Astrocyte (in vitro differentiated cells and primary cell): ENCODE measurements at regions not wholly inside any gene's neighbourhood (a gene's known extent, or its start where the extent isn't known, plus 50 kb on each side); places are given as distances from the start of the nearest gene placed in this dataset.
"Not testable (repeated sequence)": the region's sequence is repeated elsewhere in the genome, so short reads cannot be mapped to it uniquely, and the experiment has no call there.

Experiments
- DNase-seq: peaks from one replicate; pipeline ENCODE4 v3.0.0-alpha.2; 2010; ENCODE audit warnings: low read depth
- FAIRE-seq: peaks from 2 replicates; lab custom pipeline; 2011; peaks lifted over from hg19 to GRCh38; lab: Jason Lieb, UNC
- H2AFZ ChIP-seq: 2 replicates; pipeline ENCODE4 v1.6.0; 2012; ENCODE audit warnings: low read depth, low read length, inconsistent platforms
- H3K27ac ChIP-seq: 2 replicates; pipeline ENCODE4 v1.5.1; 2011; ENCODE audit warnings: low read depth, low read length, inconsistent platforms
- H3K27me3 ChIP-seq: 2 replicates; pipeline ENCODE4 v1.6.0; 2011; ENCODE audit warnings: low read length, inconsistent platforms; ENCODE audit not compliant: insufficient read depth
- H3K36me3 ChIP-seq: 2 replicates; pipeline ENCODE4 v1.5.1; 2011; ENCODE audit warnings: low read length, inconsistent platforms; ENCODE audit not compliant: insufficient read depth
- H3K4me1 ChIP-seq: 2 replicates; pipeline ENCODE4 v1.5.1; 2011; ENCODE audit warnings: low read length, inconsistent platforms; ENCODE audit not compliant: insufficient read depth
- H3K4me2 ChIP-seq: 2 replicates; pipeline ENCODE4 v1.6.0; 2012; ENCODE audit warnings: low read length, inconsistent platforms
- H3K4me3 ChIP-seq: 2 replicates; pipeline ENCODE4 v1.5.1; 2011; ENCODE audit warnings: low read depth, mild to moderate bottlenecking, low read length, inconsistent platforms; ENCODE audit not compliant: insufficient read depth
- H3K79me2 ChIP-seq: 2 replicates; pipeline ENCODE4 v1.6.0; 2012; ENCODE audit warnings: mild to moderate bottlenecking, low read length, inconsistent platforms; ENCODE audit not compliant: insufficient read depth
- H3K9ac ChIP-seq: 2 replicates; pipeline ENCODE4 v1.6.0; 2012; ENCODE audit warnings: mild to moderate bottlenecking, low read length, inconsistent platforms
- H3K9me3 ChIP-seq: 2 replicates; pipeline ENCODE4 v1.5.1; 2012; ENCODE audit warnings: low read depth, mild to moderate bottlenecking, low read length, inconsistent platforms; ENCODE audit not compliant: insufficient read depth
- H4K20me1 ChIP-seq: 2 replicates; pipeline ENCODE4 v1.6.0; 2012; ENCODE audit warnings: low read length, inconsistent platforms; ENCODE audit not compliant: insufficient read depth
- H3K27ac Mint-ChIP-seq: one replicate; pipeline ENCODE4 v1.8.0; 2021; ENCODE audit warnings: mild to moderate bottlenecking, mixed read lengths; ENCODE audit not compliant: unreplicated experiment
- H3K27me3 Mint-ChIP-seq: one replicate; pipeline ENCODE4 v1.8.0; 2021; ENCODE audit warnings: low read depth, mixed read lengths; ENCODE audit not compliant: unreplicated experiment
- H3K36me3 Mint-ChIP-seq: one replicate; pipeline ENCODE4 v1.8.0; 2021; ENCODE audit warnings: low read depth, mixed read lengths; ENCODE audit not compliant: unreplicated experiment
- H3K4me1 Mint-ChIP-seq: one replicate; pipeline ENCODE4 v1.8.0; 2021; ENCODE audit warnings: low read depth, mixed read lengths; ENCODE audit not compliant: unreplicated experiment
- H3K4me3 Mint-ChIP-seq: one replicate; pipeline ENCODE4 v1.8.0; 2021; ENCODE audit warnings: mild to moderate bottlenecking, moderate library complexity, mixed read lengths; ENCODE audit not compliant: unreplicated experiment
- H3K9me3 Mint-ChIP-seq: one replicate; pipeline ENCODE4 v1.8.0; 2021; ENCODE audit warnings: mild to moderate bottlenecking, mixed read lengths; ENCODE audit not compliant: unreplicated experiment
- CTCF ChIP-seq: IDR thresholded peaks from 2 replicates; pipeline ENCODE4 v1.5.1; 2011; ENCODE audit warnings: low read depth, mild to moderate bottlenecking, inconsistent platforms, low read length, moderate library complexity; ENCODE audit not compliant: insufficient read depth
- EZH2 ChIP-seq: IDR thresholded peaks from 2 replicates; pipeline ENCODE4 v1.6.1; 2012; ENCODE audit warnings: mild to moderate bottlenecking, low read length, inconsistent platforms; ENCODE audit not compliant: insufficient read depth

- H3K27me3 Mint-ChIP-seq, H3K27ac ChIP-seq, H3K4me3 ChIP-seq, H3K9ac ChIP-seq, H3K27me3 ChIP-seq, H3K27ac Mint-ChIP-seq, H3K79me2 ChIP-seq, H2AFZ ChIP-seq, H4K20me1 ChIP-seq, DNase-seq, H3K9me3 ChIP-seq, H3K4me1 Mint-ChIP-seq, H3K4me3 Mint-ChIP-seq, H3K4me1 ChIP-seq, FAIRE-seq, H3K36me3 Mint-ChIP-seq, H3K36me3 ChIP-seq, H3K4me2 ChIP-seq: not testable (repeated sequence)
- H3K9me3 Mint-ChIP-seq = peaks cover 22% of the 10 kb centered on the region
Measured at GRCh38 chr5:85588268-85588667, 1029.5 kb upstream of the COX7C start.

GRCh38 chr5:85590764-85591163 is 1027.0 kb upstream of the COX7C start:
- Histone ChIP-seq H3K9me3 (no peaks in the 10 kb centered on the region), H3K4me3 (no peak overlapping the region), H3K27me3 (no peaks in the 10 kb centered on the region), H3K79me2 (no peaks in the 10 kb centered on the region), H4K20me1 (no peaks in the 10 kb centered on the region), H3K4me2 (no peak overlapping the region), H3K9ac (no peak overlapping the region), H3K36me3 (no peaks in the 10 kb centered on the region), H3K27ac (no peak overlapping the region), H2AFZ (no peak overlapping the region), H3K4me1 (no peaks in the 10 kb centered on the region)
- no peak for TF ChIP-seq EZH2
- TF ChIP-seq CTCF = no peak
- no peak overlapping the region for H3K4me3 Mint-ChIP-seq
- peaks cover 4% of the 10 kb centered on the region for H3K36me3 Mint-ChIP-seq
- DNase-seq (no peak), FAIRE-seq (no peak)
- H3K4me1 Mint-ChIP-seq = peaks cover 7% of the 10 kb centered on the region
- no peaks in the 10 kb centered on the region for H3K27me3 Mint-ChIP-seq
- peaks cover 10% of the 10 kb centered on the region for H3K9me3 Mint-ChIP-seq
- H3K27ac Mint-ChIP-seq = no peak overlapping the region

GRCh38 chr5:85591311-85591710 is 1026.4 kb upstream of the COX7C start:
- H2AFZ ChIP-seq = no peak overlapping the region
- Mint-ChIP-seq H3K27me3 (no peaks in the 10 kb centered on the region), H3K4me1 (peaks cover 10% of the 10 kb centered on the region), H3K36me3 (peaks cover 4% of the 10 kb centered on the region), H3K27ac (no peak overlapping the region), H3K4me3 (no peak overlapping the region), H3K9me3 (peaks cover 7% of the 10 kb centered on the region)
- no peaks in the 10 kb centered on the region for H3K36me3 ChIP-seq
- no peaks in the 10 kb centered on the region for H3K4me1 ChIP-seq
- no peak overlapping the region for H3K4me2 ChIP-seq
- no peaks in the 10 kb centered on the region for H4K20me1 ChIP-seq
- H3K27me3 ChIP-seq = no peaks in the 10 kb centered on the region
- H3K79me2 ChIP-seq = no peaks in the 10 kb centered on the region
- no peak for DNase-seq
- no peak for FAIRE-seq
- H3K4me3 ChIP-seq = no peak overlapping the region
- no peak for TF ChIP-seq EZH2
- no peak for TF ChIP-seq CTCF
- H3K27ac ChIP-seq = no peak overlapping the region
- H3K9ac ChIP-seq = no peak overlapping the region
- no peaks in the 10 kb centered on the region for H3K9me3 ChIP-seq
